Left renal cortex interstitium (tissue), 4 donors: ENCODE measurements at regions not wholly inside any gene's neighbourhood (a gene's known extent, or its start where the extent isn't known, plus 50 kb on each side); places are given as distances from the start of the nearest gene placed in this dataset.

ENCODE experiments used
- DNase-seq, 4 donors: peaks; one replicate each; pipeline ENCODE4 v3.0.0-alpha.2; 2013; ENCODE audit warnings: low read depth in 4 of 4, low spot score in 2 of 4, missing footprints in 1 of 4

DNA sequence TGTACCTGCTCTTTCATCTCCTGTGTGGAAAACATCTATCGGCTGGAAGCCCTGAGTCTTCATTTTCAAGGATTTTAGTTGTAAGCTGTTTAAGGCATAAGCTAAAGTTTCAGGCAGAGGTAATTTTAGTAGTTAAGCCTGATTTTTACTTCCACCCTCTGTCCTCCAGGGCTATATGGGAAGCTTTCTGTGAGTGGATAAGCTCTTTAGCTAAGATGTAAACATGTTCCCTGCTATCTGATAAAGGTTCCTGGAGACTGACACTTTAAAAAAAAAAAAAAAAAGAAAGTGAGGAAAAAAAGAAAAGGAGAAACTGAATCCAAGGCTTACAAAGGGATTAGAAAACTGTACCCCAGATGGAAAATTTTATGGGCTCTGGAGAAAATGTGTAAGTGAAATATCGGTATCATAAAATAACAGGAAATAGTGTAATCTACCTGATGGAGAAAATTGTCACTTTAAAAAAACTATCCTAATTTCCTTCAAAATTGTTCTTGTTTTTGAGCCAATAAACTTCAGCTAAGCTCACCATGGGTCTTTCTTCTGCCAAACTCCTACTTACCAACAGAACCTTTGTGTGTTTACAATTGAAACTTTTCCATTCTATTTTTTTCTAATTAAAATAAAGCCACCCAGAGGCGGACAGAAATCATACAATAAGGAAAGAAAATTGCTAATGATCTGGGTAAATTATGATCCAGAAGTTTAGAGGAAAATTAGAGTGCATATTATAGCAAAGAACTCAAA is 180.5 kb downstream of the TGFB2 start:
- DNase-seq: no peak

DNA sequence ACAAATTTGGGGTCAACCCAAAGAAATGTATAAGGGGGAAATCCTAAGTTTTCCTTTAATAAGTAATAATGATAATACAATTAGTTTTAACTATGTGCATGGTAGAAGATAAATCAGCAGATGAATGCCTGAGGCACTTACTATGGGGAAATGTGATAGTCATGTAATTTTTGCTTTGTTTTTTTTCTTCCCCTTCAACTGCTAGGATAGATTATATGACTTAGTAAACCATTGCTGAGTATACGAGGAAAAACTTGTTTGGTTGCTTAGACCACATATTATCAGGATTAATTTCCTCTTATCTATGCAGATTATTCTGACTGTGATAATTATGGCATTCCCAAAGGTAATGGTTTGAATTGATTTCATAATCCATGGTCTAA is 181.1 kb downstream of the TGFB2 start:
- no peak for DNase-seq

DNA sequence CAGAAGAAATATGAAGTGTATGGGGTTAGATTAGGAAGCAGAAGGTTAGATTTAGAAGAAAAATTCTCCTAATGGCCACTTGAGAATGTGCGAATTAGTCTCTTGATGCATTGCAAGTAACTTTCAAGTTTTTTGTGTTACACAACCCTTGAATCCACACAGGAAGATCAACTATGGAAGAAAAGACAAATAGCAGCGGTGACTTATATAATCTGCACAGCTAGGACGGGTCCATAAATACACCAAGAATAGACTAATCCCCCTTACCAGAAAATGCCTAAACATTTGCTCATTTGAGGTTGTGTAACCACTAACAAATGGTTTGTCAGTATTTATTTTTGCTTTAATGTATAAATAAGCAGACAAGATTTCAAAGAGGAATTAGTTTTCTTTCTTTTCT is 182.6 kb downstream of the TGFB2 start:
- no peak for DNase-seq

DNA sequence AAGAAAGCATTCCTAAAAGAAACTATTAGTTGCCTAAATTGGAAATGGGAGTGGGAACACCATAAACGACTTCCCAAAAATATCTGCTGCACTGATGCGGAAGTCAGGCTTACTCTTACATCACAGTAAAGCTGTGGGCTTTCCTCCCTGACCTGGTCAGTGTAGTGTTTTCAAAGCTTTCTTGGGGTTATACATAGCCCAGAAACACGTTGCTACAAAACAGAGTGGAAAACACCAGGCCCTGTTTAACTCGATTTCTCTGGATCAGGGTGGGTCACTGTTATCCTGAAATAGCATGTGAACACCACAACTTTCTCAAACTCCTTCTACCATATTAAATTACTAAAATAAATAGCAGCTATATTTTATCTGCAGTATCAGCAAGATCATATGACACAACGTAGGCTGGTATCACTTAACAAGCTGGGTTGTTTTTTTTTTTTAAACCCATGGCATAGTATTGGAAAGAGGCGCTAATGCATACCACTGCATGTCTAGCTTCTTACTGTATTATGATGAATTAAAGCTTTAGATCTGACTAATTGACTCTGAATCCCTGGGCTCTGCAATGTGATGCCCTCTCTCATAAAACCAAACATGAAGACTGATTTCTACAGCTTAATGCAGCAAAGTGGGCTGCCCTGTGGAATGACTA is 184.6 kb downstream of the TGFB2 start:
- DNase-seq: no peak

DNA sequence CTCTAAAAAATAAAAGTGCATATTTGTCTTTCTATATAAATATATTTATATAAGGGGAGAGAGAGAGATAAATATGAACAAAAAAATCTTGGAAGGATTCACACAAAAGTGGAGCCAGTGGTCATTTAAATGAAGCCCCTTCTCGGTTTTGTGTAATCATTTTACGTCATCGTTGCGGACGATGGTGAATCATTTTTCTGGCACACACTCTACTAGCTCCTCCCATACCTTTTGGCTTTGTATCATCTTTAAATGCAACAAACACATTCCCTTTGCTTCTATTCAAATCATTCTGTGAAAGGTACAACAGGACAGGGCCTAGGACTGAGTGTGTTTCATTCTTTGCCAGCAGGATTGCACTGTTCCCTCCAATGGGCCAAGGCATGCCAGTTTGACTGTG is 186.8 kb downstream of the TGFB2 start:
- DNase-seq: no peak

DNA sequence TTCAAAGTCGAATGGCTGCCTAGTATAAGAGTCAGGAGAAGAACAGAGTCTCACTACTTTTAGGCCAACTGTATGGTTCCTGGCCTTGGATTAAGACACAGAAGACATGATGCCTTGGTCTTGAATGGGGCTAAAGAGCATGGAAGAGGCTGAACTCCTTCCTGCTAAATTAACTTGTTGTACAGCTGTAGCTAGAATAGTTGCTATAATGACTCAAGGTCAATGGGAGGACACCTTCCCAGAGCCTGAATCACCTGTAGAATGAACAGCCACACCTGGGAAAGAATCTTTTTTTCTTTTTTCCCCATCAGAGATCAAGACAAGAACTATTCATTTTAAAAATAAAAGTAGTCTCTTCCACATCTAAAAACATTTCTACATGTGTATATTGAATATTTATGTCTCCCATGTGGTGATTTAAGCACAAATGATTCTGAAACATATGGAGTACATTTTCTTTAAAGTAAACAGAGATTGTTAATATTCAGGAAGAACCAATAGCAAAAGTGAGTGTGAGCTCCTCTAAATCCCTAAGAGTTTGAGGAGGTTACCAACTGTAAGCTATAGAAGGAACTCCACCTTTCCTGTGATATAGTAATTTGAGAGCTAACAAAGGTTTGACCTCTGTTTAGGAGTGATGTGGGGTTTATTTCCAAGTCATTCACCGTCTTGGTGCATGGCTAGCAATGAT is 191.3 kb downstream of the TGFB2 start:
- DNase-seq: no peak

DNA sequence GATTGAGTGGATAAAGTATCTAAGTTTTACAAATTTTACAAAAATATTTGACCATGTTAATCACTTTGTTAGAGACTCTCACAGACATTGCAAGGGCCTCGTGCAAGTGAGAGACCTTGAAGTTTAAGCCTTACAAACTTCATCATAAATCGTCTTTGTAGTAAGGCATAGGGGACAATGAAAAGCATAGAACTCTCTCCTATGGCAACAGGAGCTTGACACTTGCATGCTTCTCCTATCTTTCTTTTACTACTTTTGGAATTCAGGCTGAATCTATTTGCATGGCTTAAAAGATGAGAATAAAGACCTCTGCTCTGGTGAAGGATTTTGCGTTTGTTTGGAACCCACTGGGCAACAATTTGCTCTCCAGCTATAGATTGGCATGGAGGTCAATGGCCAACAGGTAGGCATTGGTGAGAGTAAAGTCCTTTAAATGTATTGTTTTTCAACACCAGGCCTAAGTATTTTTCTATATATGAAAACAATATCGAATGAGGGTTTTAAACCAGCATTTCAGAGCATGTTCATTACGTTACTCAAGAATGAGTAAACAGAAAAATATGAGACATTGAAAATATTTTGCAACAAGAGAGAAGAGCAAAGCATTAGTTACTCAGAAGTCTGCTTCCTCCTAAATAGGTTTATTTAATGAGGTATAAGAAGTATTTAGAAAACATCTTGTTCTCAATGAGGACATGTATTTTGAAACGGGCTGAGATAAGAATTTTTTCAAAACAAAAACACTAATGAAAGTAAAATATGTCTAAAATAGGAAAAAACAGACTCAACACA is 192.2 kb downstream of the TGFB2 start:
- DNase-seq: no peak

DNA sequence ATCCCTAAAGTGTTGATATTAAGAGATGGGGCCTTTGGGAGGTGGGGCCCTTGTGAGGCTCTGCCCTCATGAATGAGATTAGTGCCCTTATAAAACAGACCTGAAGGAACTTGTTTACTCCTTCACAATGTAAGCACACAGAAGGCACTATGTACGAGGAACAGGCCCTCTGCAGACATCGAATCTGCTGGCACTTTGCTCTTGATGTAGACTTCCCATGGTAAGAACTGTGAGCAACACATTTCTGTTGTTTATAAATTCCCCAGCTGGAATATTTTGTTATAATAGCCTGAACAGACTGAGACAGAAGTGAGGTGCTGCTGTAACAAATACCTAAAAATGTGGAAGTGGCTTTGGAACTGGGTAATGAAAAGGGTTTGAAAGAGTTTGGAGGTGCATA is 193.2 kb downstream of the TGFB2 start:
- no peak for DNase-seq

DNA sequence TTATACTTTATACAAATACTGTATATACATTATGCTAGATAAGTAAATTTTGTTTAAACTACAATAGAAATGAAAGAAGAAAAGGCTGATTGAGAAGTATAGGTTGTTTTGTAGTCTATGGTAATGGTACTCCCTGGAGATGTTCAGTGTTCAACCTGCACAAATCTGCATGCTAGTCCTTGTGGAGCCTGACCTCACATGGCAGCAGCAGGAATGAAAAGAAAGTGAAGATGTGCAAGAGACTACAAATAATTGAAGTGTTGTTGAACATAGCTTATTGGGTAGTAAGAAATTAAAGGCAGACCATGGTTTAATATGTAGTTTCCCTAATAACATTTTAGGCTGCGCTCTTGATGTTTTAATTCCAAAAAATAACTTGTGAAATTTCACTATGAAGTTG is 201.2 kb downstream of the TGFB2 start:
- DNase-seq: no peak

DNA sequence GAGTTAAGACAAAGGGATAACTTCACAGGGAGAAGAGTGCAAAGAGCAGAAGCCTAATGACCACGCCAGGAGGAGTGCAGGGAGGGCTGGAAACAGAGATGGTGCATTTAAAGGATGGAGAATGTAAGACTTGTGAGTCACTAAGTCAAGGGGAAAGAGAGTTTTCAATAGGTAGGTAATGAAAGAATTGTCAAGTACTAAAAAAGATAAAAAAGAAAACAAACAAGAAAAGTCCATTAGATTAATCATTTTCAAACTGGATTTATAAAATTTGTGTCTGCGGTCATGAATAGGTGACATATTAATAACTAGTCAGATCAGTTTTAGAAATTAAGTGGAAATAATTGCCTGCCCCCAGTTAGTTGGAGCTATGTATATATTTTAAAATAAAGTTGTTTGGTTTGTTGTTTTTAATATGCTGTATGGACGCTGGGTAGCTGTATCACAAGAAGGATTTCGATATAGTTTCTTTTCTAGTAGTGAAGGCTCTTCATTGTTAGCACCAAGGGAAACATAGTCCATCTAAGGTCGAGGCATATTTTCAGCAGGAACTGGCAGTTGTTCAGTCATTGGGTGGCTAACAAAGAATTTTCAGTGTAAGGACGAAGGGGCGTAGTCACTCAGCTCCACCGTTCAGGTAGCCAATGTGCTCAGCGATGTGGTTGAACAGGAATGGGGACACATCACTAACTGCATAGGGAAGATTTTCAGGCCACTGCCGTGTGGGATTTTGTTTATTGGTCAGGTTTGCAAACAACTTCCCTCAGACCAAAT is 203.0 kb downstream of the TGFB2 start:
- no peak for DNase-seq

DNA sequence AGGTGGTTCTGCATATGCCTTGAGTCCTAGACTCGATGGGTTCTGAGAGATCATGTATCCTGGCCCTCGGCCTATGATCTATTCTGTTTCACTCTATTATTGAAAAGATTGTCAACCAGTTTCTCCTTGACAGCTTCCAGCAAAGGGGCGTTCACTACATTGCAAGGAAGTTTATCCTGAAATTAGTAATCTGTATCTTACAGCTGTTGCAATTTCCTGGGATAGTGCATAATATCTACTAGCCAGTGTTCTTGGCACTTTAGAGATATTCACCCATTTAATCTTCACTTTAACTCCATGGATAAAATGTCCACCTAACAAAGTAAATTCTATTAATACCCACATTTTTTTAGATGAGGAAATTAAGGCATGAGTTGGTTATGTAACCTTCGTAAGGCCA is 203.6 kb downstream of the TGFB2 start:
- DNase-seq: no peak

DNA sequence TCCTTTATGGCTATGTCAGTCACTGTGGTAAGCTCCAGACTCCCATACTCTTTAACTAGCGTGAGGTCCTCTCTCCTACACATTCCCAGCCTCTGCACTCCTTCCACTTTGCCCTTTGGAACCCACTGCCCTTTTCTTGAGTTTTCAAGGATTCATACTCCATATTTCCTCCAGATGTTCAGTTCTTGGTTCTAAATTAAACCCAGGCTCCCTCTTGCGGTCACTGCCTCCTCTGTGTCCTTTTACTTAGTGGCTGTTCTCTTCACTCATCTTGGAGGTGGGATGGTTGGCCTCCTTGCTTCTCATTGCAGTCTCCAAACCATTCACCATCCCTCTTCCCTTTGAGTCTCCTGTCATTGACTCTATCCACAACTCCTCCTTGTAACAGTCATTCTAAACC is 208.1 kb downstream of the TGFB2 start:
- no peak for DNase-seq

DNA sequence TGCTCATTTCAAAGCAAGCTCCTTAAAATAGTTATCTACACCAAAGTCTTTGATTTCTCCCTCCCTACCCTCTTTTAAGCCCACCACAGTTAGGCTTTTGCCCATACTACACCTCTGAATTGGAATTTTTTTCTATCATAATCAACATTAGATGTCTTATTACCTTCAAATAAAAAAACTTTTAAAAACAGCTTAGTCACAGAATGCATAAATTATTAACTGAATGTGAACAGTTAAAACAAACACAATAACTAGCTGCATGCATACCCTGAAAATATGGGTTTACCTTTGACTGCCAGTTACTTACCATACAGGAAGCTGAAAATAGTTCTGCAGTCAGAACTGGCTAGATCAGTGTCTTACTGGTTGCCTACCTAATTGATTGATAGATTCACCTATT is 210.9 kb downstream of the TGFB2 start:
- DNase-seq: no peak

DNA sequence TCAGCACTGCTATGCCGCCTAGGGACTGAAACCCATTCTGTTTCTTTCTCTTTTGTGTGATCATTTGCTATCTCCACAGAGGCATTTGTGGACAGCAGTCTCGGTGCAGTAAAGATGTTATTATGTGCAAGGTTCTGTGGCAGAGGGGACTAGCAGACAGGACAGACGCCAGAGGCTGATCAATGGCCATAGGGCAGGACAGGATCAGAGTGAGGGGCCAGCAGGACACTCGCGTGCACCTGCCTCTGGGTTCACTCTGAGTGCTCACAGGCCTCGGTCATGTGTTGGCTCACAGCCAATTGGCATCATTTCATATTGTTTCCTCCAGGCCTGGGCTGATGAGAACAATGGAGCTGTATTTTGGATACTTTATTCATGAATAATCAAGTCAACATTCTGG is 212.6 kb downstream of the TGFB2 start:
- peak in 2 of 4 donors; percentile 23 to 36 for DNase-seq

DNA sequence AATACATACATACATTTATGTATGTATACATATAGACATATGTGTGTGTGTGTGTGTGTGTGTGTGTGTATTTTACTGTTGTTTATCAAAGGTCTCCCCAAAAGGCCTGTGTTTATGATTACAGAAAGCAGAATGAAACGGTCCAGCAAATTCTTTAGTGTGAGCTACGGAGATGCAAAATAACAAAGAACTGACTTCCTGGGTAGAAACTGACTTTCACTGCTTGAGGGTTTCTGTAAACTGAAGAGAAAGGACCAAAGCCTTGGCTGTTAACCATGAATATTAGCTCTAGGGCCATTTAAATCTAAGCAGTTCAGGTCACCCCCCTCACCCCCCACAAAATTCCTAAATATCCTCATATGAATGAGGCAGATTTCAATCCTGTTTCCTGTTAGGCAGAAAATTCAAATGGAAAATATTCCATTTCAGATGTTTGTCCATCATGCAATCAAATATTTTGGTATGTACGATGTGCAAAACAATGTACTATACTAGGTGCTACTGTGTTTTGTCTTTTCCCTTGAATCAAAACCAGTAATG is 213.2 kb downstream of the TGFB2 start:
- DNase-seq: no peak

DNA sequence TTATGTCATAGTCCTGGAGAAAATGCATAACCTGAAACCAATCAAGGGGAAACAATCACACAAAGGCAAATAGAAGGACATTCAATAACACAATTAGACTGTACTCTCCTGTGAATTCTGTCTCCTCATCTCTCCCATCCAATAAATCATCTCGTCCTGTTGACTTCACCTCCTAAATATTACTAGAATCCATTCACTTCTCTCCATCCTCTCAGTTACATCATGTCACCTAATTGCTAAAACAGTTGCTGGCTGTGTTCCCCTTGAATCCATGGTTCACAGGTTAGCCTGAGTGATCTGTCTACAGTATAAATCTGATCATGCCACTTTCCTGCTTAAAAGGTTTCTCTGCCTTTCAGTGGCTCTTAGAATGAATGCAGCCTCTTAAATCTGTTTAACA is 220.2 kb downstream of the TGFB2 start:
- no peak for DNase-seq

DNA sequence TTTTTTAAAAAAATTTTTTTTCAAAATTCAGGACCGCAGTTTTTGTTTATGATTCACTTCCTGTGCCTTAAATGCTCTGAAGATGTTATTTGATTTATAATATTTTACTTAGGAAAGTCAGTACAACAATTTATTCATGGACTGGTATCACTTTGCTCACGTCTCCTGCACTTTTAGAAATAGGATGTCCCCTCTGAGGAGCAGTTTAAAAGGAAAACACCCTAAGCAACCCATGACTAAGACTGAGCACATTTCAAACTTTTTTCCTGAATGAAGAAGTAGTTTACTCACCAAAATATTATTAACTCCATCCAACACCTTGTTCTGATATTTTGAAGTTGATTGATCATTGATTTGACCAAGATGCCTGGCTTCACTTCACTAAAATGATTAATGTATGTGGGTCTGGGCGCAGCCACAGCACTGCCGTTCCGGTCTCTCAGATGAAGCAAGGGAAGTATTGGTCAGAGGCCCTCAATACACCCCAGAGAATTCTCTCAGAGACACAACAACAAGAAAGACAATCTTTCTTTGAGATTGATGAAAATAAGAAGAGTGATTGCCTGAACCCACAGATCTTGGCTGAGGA is 223.9 kb downstream of the TGFB2 start:
- no peak for DNase-seq

DNA sequence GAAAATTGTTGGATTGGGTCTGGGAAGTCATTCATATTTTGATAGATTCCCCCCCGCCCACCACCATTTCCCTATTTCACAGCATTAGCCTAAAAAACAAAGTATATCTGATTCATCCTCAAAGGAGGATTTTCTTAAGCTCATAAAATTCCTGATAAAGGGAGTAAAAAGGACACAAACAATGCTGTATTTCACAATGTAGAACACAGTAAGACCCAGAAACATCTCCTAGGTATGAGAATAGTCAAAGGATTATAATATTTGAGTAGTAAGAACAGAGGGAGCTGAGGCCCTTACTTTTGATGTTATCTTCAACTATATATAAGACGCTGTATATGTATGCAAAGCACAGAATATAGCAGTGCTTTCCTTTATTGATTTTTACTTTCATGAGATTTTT is 225.3 kb downstream of the TGFB2 start:
- DNase-seq: no peak

DNA sequence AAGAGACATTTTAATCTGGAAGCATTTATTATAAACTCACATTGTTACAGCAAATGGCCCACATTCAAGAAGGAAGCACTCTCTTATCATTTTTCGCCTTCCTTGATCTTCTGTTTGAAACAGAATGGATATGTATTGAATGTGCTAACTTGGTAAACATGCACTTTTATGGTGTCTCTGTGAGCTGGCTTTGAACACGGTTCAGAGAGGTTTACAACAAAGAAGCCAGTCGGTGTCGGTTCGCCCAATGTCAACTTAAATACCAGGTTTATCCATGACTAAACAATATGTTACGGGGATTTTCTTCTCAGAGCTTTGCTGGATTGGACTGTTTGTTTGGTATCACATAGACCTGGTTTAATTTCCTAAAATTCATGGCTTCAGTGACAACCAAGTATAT is 226.4 kb downstream of the TGFB2 start:
- no peak for DNase-seq

DNA sequence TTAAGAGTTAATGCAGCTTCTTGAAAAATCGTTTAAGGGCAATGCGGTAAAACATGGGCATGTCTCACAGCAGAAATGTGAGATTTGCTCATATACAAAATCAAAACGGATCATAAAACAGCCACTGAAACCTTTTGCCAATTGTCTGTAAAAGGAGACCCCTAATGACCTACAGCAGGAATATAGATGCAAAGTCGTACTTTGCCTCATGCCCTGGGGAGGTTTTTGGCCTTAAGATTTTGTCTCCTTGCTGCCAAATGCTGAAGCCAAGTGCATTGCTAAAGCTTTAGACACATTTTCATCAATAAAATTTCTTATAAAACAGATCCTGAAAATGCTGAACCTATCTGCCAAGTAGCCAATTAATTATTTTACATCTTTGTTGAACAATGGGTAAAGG is 226.9 kb downstream of the TGFB2 start:
- DNase-seq: no peak
